AG04450 (cell line): ENCODE measurements at regions not wholly inside any gene's neighbourhood (a gene's known extent, or its start where the extent isn't known, plus 50 kb on each side); places are given as distances from the start of the nearest gene placed in this dataset.

Experiments
- CTCF ChIA-PET: fragments of 300-600, 350-600 bp; formaldehyde crosslinking; extraction: SDS; loops from one replicate; lab custom pipeline; 2022; ENCODE audit warnings: antibody characterized with exemption, inconsistent platforms; lab: Charles Lee
- POLR2A ChIA-PET: fragments of 350-600 bp; formaldehyde crosslinking; extraction: SDS; loops from one replicate; lab custom pipeline; 2021; ENCODE audit warnings: antibody characterized with exemption, inconsistent platforms; lab: Yijun Ruan, JAX
- DNase-seq: peaks from one replicate; pipeline ENCODE4 v3.0.0-alpha.2; 2011; ENCODE audit warnings: low read depth, low spot score
- H3K27ac ChIP-seq: one replicate; pipeline ENCODE4 v1.5.1; 2012; ENCODE audit warnings: low read depth, low read length, control low read depth
- H3K27me3 ChIP-seq: one replicate; pipeline ENCODE4 v1.6.0; 2012; ENCODE audit warnings: low read length; ENCODE audit not compliant: control insufficient read depth, insufficient read depth
- H3K4me3 ChIP-seq: 2 replicates; pipeline ENCODE4 v1.5.1; 2011; ENCODE audit warnings: mild to moderate bottlenecking, low read depth, low read length, control low read depth
- H3K9me3 ChIP-seq: 2 replicates; pipeline ENCODE4 v1.5.1; 2012; ENCODE audit warnings: low read length; ENCODE audit not compliant: control insufficient read depth, insufficient read depth
- TF ChIP-seq, protein P1 (sequence below): IDR thresholded peaks from 2 replicates; pipeline ENCODE4 v1.5.1; 2011; ENCODE audit warnings: low read depth, low read length, control low read depth, inconsistent platforms

DNA sequence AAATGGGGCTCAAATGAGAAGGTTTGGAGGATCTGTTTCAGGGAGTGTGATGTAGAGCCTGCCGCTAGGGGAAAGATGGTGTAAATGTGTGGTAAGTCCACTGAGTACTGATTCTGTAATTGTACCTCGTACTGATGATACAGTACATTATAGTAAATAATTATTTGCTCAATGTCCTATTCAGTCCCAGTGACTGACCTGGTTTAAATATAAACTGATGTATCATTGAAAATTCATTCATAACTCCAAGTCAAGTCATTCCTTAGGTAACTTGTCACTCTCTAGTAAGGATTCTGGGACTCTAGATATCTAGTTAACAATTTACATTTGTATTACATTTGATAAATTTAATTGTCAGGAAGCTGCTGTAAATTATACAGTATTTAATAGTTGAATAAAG, 667.3 kb downstream of the DTWD2 start:
- POLR2A ChIA-PET: no interaction called here
- TF ChIP-seq, protein P1, sequence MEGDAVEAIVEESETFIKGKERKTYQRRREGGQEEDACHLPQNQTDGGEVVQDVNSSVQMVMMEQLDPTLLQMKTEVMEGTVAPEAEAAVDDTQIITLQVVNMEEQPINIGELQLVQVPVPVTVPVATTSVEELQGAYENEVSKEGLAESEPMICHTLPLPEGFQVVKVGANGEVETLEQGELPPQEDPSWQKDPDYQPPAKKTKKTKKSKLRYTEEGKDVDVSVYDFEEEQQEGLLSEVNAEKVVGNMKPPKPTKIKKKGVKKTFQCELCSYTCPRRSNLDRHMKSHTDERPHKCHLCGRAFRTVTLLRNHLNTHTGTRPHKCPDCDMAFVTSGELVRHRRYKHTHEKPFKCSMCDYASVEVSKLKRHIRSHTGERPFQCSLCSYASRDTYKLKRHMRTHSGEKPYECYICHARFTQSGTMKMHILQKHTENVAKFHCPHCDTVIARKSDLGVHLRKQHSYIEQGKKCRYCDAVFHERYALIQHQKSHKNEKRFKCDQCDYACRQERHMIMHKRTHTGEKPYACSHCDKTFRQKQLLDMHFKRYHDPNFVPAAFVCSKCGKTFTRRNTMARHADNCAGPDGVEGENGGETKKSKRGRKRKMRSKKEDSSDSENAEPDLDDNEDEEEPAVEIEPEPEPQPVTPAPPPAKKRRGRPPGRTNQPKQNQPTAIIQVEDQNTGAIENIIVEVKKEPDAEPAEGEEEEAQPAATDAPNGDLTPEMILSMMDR: no peak
- no peak overlapping the region for H3K4me3 ChIP-seq
- no peak overlapping the region for H3K27ac ChIP-seq
- peaks cover 10% of the 10 kb centered on the region for H3K9me3 ChIP-seq
- CTCF ChIA-PET: no interaction called here
- H3K27me3 ChIP-seq: no peaks in the 10 kb centered on the region
- no peak for DNase-seq

GRCh38 chr5:118320121-118320520, 668.2 kb downstream of the DTWD2 start:
- peaks cover 10% of the 10 kb centered on the region for H3K9me3 ChIP-seq
- POLR2A ChIA-PET: no interaction called here
- CTCF ChIA-PET: no interaction called here

GRCh38 chr5:118314931-118315330, 673.4 kb downstream of the DTWD2 start:
- Histone ChIP-seq H3K4me3 (no peak overlapping the region), H3K27me3 (no peaks in the 10 kb centered on the region), H3K27ac (no peak overlapping the region), H3K9me3 (peaks cover 3% of the 10 kb centered on the region; the same call in 1 of the 2 replicates)
- TF ChIP-seq, protein P1: no peak
- no peak for DNase-seq
- ChIA-PET CTCF (no interaction called here), POLR2A (no interaction called here)

More at GRCh38 chr5:118320121-118320520, 668.2 kb downstream of the DTWD2 start:
- Histone ChIP-seq H3K27me3 (no peaks in the 10 kb centered on the region), H3K4me3 (no peak overlapping the region), H3K27ac (no peak overlapping the region)
- TF ChIP-seq, protein P1: no peak
- DNase-seq: no peak

- no peak for DNase-seq
- Histone ChIP-seq H3K9me3 (no peaks in the 10 kb centered on the region), H3K4me3 (no peak overlapping the region), H3K27ac (no peak overlapping the region), H3K27me3 (no peaks in the 10 kb centered on the region)
- ChIA-PET CTCF (no interaction called here), POLR2A (no interaction called here)
- TF ChIP-seq, protein P1: no peak
Measured at GRCh38 chr5:118311103-118311819, 677.1 kb downstream of the DTWD2 start.

GRCh38 chr5:118310401-118310800, 677.9 kb downstream of the DTWD2 start:
- Histone ChIP-seq H3K9me3 (no peaks in the 10 kb centered on the region), H3K27ac (no peak overlapping the region), H3K4me3 (no peak overlapping the region), H3K27me3 (no peaks in the 10 kb centered on the region)
- TF ChIP-seq, protein P1: no peak
- no peak for DNase-seq
- CTCF ChIA-PET: no interaction called here
- POLR2A ChIA-PET: no interaction called here
